HUES48 (cell line): ENCODE measurements at regions not wholly inside any gene's neighbourhood (a gene's known extent, or its start where the extent isn't known, plus 50 kb on each side); places are given as distances from the start of the nearest gene placed in this dataset.
"Not testable (repeated sequence)": the region's sequence is repeated elsewhere in the genome, so short reads cannot be mapped to it uniquely, and the experiment has no call there.

Experiments
- H3K27ac ChIP-seq: one replicate; pipeline ENCODE4 v1.7.0; 2013; ENCODE audit warnings: low read depth, low read length, inconsistent platforms
- H3K27me3 ChIP-seq: 2 replicates; pipeline ENCODE4 v1.6.1; 2013; ENCODE audit warnings: mild to moderate bottlenecking, low read length; ENCODE audit not compliant: control insufficient read depth, insufficient read depth
- H3K36me3 ChIP-seq: 2 replicates; pipeline ENCODE4 v1.6.1; 2013; ENCODE audit warnings: low read length; ENCODE audit not compliant: control insufficient read depth, insufficient read depth
- H3K4me1 ChIP-seq: 2 replicates; pipeline ENCODE4 v1.6.1; 2013; ENCODE audit warnings: mild to moderate bottlenecking, low read length; ENCODE audit not compliant: control insufficient read depth, insufficient read depth
- H3K4me3 ChIP-seq: 2 replicates; pipeline ENCODE4 v1.5.1; 2013; ENCODE audit warnings: mild to moderate bottlenecking, low read depth, low read length
- H3K9ac ChIP-seq: 2 replicates; pipeline ENCODE4 v1.6.1; 2013; ENCODE audit warnings: mild to moderate bottlenecking, low read depth, low read length, moderate library complexity
- H3K9me3 ChIP-seq: 2 replicates; pipeline ENCODE4 v1.6.1; 2013; ENCODE audit warnings: low read length; ENCODE audit not compliant: control insufficient read depth, insufficient read depth

DNA sequence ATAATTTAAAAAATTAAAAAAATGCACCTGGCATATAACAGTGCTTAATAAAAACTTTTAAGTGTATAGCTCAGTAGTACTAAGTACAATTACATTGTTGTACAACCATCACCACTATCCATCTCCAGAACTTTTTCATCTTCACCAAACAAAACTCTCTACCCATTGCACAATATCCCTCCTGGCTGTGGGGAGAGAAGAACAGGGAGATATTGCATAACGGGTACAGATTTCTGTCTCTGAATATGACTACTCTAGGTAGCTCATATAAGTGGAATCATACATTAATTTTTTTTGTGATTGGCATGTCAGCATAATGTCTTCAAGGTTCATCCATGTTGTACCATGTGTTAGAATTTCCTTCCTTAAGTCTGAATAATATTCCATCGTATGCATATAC lies 91.0 kb upstream of the PLAAT1 start:
- H3K9ac ChIP-seq, result no peak overlapping the region
- H3K27me3 ChIP-seq, result no peaks in the 10 kb centered on the region
- H3K27ac ChIP-seq, result no peak overlapping the region
- H3K4me3 ChIP-seq, result no peak overlapping the region
- no peaks in the 10 kb centered on the region for H3K4me1 ChIP-seq
- no peaks in the 10 kb centered on the region for H3K9me3 ChIP-seq
- H3K36me3 ChIP-seq, result no peaks in the 10 kb centered on the region

DNA sequence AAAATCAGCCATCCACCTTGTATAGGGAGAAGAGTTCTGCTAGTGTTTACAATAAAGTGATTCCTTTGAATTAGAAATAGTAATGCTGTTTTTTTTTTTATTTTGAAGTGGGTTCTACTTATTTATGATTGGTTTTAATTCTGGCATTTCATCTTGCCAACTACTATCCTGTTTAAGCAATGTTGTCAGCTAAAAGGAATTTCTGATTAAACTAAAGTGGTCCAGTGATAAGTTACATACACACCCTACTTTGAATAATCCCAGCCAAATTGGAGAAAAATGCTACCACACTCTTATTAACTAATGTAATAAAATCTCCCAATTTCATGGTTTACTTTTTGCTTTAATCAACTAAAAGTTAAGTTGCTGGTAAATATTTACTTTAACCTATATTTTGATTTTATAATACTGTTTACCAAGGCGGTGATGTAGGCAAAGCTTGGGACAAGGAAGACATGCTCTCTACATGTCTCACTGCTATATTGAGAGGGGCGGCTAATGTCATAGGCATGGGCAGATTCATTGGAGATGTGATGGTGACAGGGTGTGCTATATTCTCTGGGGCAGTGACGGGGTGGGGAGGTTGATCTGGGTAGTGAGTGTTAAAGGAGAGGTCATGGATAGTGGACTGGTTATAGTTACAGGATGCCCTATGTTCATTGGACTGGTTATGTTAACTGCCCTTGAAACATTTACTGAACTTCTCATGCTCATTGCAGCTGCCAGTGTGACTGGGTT lies 85.8 kb upstream of the PLAAT1 start:
- not testable (repeated sequence) for H3K4me1 ChIP-seq, H3K27me3 ChIP-seq, H3K36me3 ChIP-seq, H3K9me3 ChIP-seq, H3K4me3 ChIP-seq, H3K27ac ChIP-seq, H3K9ac ChIP-seq

DNA sequence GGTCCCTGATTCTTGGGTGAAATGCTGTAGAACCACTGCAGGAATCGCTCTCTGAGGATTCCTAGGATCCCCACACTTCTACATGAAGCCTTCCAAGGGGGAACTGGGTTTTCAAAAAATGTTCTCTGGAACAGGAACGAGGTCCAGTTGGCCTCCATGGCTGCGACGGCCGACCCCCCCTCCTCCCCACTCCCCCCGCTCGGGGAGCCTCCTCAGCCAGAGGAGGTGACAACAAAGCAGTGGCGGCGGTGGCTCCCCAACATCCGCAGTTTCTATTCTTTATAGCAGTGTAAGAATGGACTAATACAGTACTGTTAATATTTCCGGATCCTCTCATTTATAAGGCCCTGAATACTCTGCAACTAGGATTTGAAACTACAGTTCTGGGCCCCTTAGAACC lies 84.0 kb upstream of the PLAAT1 start:
- H3K4me3 ChIP-seq, result no peak overlapping the region

DNA sequence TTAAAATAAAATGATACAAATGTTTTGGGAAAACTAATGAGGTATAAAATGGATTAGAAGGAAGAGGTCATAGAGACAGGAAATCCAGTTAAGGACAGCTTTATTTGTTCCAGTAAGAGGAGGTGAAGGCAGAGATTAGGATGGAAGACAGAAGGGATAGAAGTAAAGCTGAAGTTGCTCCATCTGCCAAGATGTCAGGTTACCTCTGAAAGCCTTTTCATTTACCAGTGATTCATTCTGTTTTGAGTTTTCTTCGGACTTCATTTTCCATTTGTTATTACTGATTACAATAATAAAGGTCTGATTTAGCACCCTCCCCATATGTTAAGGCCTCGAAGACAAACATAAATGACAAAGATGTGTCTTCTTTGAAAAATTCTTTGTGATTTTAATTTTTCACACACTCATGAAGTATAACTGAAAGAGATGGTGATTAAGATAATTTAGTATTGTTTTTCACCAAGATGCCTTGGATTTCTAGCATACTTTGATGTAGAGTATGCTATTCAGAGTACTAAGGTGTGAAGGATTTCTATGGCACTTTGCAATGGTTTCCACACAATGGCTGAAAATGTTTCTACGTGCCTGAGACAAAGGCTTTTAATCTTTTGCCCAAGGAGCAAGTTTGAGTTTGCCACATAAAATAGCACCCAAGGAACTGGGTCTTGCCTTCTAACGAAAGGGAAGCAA lies 75.4 kb upstream of the PLAAT1 start:
- Histone ChIP-seq H3K27ac (no peak overlapping the region), H3K4me1 (no peaks in the 10 kb centered on the region), H3K9ac (no peak overlapping the region), H3K36me3 (no peaks in the 10 kb centered on the region), H3K9me3 (no peaks in the 10 kb centered on the region), H3K27me3 (no peaks in the 10 kb centered on the region), H3K4me3 (no peak overlapping the region)

More for the DNA sequence above, 84.0 kb upstream of the PLAAT1 start:
- Histone ChIP-seq H3K9me3 (no peaks in the 10 kb centered on the region), H3K27ac (no peak overlapping the region), H3K9ac (no peak overlapping the region), H3K36me3 (no peaks in the 10 kb centered on the region), H3K4me1 (no peaks in the 10 kb centered on the region), H3K27me3 (no peaks in the 10 kb centered on the region)

DNA sequence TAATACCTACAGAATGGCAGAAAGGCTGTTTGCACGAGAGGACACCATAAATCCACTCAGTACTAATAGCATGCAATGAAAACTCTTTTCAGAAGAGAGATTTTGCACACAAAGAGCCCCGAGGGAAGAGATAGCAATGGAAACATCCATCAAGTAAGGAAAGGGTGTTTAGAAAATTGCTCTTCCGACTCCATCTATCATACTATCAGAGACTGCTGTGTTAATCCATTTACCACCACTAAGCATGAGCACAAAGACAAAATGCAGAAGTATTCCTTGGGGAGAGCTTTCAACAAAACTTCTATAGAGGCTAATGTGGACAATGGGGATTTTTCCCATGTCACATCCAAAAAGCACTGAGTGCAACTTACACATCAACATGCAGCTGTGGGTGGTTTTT lies 72.1 kb upstream of the PLAAT1 start:
- H3K9me3 ChIP-seq, result no peaks in the 10 kb centered on the region; the same call in 1 of the 2 replicates
- no peak overlapping the region for H3K4me3 ChIP-seq
- H3K27ac ChIP-seq, result no peak overlapping the region
- no peak overlapping the region for H3K9ac ChIP-seq
- no peaks in the 10 kb centered on the region for H3K4me1 ChIP-seq
- H3K27me3 ChIP-seq, result no peaks in the 10 kb centered on the region
- H3K36me3 ChIP-seq, result no peaks in the 10 kb centered on the region

DNA sequence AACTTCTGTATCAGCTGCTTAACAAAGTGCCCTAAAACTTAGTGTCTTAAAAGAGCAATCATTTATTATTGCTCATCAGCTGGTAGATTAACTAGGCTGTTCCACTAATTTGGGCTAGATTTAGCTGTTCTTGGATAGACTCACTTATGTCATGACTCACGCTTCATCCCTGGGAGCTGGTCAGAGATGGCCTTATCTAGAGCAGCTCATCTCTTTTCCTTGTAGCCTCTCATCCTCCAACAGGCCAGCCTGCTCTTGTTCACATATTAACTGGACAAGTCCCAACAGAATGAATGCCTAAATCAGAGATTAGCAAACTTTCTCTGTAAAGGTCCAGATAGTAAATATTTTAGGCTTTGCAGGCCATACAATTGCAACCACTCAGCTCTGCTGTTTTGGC lies 66.9 kb upstream of the PLAAT1 start:
- Histone ChIP-seq H3K4me1 (no peaks in the 10 kb centered on the region), H3K36me3 (no peaks in the 10 kb centered on the region), H3K4me3 (no peak overlapping the region), H3K9me3 (no peaks in the 10 kb centered on the region; the same call in 1 of the 2 replicates), H3K27me3 (no peaks in the 10 kb centered on the region), H3K27ac (no peak overlapping the region), H3K9ac (no peak overlapping the region)

DNA sequence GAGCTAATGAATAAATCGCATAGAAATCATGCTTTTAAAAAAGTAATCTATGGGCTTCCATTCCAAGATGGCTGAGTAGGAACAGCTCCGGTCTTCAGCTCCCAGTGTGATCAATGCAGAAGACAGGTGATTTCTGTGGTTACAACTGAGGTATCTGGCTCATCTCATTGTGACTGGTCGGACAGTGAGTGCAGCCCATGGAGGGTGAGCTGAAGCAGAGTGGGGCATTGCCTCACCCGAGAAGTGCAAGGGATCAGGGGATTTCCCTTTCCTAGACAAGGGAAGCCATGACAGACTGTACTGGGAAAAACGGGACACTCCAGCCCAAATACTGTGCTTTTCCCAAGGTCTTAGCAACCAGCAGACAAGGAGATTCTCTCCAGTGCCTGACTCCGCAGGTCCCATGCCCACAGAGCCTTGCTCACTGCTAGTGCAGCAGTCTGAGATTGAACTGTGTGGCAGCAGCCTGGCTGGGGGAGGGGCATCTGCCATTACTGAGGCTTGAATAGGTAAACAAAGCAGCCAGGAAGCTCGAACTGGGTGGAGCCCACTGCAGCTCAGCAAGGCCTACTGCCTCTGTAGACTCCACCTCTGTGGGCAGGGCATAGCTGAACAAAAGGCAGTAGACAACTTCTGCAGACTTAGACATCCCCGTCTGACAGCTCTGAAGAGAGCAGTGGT lies 61.5 kb upstream of the PLAAT1 start:
- not testable (repeated sequence) for H3K36me3 ChIP-seq, H3K9me3 ChIP-seq, H3K9ac ChIP-seq, H3K27me3 ChIP-seq, H3K27ac ChIP-seq, H3K4me3 ChIP-seq, H3K4me1 ChIP-seq

DNA sequence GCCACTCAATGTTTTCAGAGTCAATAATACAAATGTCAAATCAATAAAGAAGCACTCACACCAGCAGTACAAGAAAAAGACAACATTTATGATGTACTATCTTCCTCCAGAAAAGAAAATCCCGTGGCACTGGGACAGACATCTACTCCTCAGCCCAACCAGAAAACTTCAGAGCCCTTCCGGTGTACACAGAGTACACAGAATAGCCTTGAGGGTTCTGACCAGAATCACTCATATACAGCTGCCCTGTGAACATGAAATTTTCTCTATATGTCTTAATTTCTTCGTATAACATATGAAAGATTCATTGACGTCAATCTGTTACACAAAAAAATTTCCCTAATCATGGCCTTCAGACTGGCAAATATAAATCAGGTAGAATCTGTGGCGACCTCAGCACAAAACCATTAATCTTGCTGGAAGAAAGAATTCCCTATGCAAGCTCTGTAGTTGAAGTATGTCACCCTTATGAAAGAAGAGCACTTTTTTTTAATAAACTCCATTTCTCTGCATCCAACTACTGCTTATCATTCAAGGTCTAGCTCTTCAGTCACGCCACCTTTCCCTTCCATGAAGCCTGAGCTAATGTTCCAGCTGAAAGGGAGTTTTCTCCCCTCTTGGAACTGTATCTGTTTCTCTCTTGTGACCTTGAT lies 53.8 kb upstream of the PLAAT1 start:
- Histone ChIP-seq H3K9me3 (no peaks in the 10 kb centered on the region), H3K4me1 (no peaks in the 10 kb centered on the region), H3K9ac (no peak overlapping the region), H3K36me3 (no peaks in the 10 kb centered on the region), H3K27me3 (no peaks in the 10 kb centered on the region), H3K27ac (no peak overlapping the region), H3K4me3 (no peak overlapping the region)

DNA sequence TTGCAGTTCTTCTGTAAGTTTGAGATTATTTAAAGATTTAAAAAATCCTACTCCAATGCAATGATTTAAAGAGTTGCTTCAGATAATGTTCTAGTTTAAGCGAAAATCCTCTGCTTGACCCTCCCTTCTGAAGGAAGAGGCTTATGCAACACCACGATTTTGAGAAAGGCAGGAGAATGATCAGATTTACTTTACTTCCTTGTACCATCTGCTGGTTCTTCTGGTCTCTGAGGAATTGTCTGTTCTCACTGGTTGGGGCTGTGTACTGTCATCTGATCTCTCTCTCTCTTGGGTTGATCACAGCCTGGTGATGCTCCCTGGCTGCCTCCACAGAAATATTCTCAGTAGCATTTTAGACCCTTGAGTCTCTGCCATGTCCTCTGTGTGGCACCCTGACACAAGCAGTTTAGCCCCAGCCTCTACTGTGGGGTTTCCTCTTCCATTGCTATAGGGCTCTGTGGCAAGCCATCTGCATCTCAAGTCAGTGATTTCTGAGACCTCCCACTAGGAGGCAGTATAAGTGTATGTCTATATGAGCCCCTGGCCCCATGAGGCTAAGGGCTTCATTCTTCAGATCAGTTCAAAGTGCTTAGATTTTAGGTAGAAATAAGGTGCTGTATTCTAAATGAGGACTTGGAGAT lies 50.8 kb upstream of the PLAAT1 start:
- Histone ChIP-seq H3K4me1 (no peaks in the 10 kb centered on the region), H3K27ac (no peak overlapping the region), H3K27me3 (no peaks in the 10 kb centered on the region), H3K9me3 (no peaks in the 10 kb centered on the region), H3K9ac (no peak overlapping the region), H3K36me3 (no peaks in the 10 kb centered on the region), H3K4me3 (no peak overlapping the region)
